Bronchial epithelial cell (primary cell): ENCODE measurements at regions not wholly inside any gene's neighbourhood (a gene's known extent, or its start where the extent isn't known, plus 50 kb on each side); places are given as distances from the start of the nearest gene placed in this dataset.

Experiments
- DNase-seq: peaks from one replicate; pipeline ENCODE4 v3.0.0-alpha.2; 2010; ENCODE audit warnings: low read depth
- FAIRE-seq: peaks from 2 replicates; lab custom pipeline; 2011; peaks lifted over from hg19 to GRCh38; lab: Jason Lieb, UNC
- H3K27me3 ChIP-seq: 2 replicates; pipeline ENCODE4 v1.5.1; 2011; ENCODE audit warnings: low read length; ENCODE audit not compliant: control insufficient read depth, insufficient read depth
- H3K36me3 ChIP-seq: 2 replicates; pipeline ENCODE4 v1.5.1; 2011; ENCODE audit warnings: low read length; ENCODE audit not compliant: control insufficient read depth, insufficient read depth
- H3K4me3 ChIP-seq: 2 replicates; pipeline ENCODE4 v1.5.1; 2011; ENCODE audit warnings: mild to moderate bottlenecking, low read depth, low read length, control low read depth
- TF ChIP-seq, protein P1 (sequence below): IDR thresholded peaks from 2 replicates; pipeline ENCODE4 v1.5.1; 2011; ENCODE audit warnings: mild to moderate bottlenecking, moderate library complexity, low read length, control low read depth, inconsistent platforms; ENCODE audit not compliant: insufficient read depth, severe bottlenecking

DNA sequence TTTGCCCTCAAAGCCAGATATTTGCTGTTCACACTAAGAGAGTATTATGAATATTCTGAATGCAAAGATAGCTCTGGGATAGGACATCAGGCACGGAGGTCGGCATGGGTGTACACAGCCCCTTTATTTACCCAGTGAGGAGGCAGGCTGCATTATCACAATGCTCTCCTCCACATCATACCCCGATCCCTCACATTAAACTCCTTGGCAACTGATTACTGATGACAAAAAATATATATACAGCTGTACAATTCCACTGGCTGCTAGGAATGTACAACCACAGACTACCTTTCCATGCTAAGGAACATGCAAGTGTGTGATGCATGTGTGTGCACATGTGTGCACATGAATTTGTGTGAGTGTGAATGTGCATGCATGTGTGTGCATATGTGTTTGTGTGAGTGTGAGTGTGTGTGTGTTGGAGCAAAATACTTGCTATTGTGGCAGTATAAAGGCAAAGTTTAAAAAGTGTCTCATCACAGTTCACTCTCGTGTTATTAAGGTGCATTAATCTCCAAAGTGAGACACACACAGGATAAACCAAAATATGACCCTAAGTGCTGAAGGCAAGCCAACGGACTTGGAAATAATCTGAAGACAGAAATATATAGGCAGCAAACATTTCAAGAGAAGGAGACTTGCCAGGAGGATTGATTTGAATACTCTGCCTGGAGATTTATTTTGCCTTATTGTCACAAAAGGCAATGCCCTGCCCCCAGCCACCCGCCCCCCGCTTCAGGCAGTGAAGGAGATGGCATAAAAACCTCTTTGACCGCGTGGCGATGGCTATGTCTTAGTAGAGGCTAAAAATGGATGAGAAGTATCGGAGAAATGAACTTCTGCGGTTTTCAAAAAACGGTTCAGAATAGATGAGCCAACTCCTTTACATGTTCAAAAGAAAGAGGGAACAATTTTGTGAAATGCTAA lies 274.8 kb downstream of the TSHZ3 start:
- no peak for FAIRE-seq

DNA sequence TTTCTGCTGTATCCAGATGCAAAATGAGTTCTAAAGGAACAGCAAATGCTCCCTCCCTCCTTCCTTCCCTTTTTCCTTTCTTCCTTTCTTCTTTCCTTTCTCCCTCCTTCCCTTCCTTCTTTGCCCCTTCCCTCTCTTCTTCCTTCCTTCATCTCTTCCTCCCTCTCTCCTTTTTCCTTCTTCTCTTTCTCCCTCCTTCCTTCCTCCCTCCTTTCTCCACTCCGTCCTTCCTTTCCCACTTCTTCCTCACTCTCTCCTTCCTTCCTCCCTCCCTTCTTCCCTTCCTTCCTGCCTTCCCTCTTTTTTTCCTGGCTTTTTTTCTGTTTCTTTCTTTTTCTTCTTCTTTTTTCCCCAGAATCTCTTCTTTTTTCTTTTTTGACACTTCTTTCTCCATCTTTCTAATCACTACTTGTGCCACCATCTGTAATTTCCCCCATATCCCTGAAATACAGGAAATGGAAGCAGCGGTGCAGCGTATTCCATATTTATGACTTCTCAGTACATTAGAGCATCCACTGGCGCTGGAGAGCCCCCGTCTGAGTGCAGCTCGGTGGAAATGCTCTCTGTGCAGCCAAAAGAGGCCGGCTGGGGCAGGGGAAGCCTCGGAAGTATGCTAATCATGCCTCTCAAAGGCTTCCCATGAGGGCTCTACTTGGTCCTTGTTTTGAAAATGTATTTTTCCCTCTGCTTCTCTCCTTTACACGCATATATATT lies 275.6 kb downstream of the TSHZ3 start:
- TF ChIP-seq, protein P1, sequence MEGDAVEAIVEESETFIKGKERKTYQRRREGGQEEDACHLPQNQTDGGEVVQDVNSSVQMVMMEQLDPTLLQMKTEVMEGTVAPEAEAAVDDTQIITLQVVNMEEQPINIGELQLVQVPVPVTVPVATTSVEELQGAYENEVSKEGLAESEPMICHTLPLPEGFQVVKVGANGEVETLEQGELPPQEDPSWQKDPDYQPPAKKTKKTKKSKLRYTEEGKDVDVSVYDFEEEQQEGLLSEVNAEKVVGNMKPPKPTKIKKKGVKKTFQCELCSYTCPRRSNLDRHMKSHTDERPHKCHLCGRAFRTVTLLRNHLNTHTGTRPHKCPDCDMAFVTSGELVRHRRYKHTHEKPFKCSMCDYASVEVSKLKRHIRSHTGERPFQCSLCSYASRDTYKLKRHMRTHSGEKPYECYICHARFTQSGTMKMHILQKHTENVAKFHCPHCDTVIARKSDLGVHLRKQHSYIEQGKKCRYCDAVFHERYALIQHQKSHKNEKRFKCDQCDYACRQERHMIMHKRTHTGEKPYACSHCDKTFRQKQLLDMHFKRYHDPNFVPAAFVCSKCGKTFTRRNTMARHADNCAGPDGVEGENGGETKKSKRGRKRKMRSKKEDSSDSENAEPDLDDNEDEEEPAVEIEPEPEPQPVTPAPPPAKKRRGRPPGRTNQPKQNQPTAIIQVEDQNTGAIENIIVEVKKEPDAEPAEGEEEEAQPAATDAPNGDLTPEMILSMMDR: no peak
- Histone ChIP-seq H3K4me3 (no peak overlapping the region), H3K27me3 (no peaks in the 10 kb centered on the region), H3K36me3 (no peaks in the 10 kb centered on the region)
- FAIRE-seq (no peak), DNase-seq (no peak)

More for the DNA sequence above, 274.8 kb downstream of the TSHZ3 start:
- Histone ChIP-seq H3K27me3 (no peaks in the 10 kb centered on the region), H3K4me3 (no peak overlapping the region), H3K36me3 (no peaks in the 10 kb centered on the region)
- TF ChIP-seq, protein P1: no peak
- no peak for DNase-seq

DNA sequence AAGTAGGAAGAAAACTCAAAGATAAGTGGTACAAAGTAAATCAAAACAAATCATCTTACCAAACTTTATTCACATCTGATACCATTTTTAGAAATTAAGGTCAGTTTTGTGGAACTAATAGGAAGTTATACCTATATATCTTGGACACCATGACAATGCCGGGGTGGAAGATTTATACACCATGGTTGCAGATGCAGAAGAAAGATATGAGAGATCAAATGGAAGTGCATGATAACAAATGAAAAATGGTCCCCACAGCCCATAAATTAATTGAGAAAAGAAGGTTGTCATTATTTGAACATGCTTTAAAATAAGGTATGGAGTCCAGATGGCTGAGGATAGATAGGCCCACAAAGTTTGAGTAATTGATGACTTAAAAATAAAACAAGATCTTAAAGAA lies 276.8 kb downstream of the TSHZ3 start:
- TF ChIP-seq, protein P1: no peak
- no peak for FAIRE-seq

DNA sequence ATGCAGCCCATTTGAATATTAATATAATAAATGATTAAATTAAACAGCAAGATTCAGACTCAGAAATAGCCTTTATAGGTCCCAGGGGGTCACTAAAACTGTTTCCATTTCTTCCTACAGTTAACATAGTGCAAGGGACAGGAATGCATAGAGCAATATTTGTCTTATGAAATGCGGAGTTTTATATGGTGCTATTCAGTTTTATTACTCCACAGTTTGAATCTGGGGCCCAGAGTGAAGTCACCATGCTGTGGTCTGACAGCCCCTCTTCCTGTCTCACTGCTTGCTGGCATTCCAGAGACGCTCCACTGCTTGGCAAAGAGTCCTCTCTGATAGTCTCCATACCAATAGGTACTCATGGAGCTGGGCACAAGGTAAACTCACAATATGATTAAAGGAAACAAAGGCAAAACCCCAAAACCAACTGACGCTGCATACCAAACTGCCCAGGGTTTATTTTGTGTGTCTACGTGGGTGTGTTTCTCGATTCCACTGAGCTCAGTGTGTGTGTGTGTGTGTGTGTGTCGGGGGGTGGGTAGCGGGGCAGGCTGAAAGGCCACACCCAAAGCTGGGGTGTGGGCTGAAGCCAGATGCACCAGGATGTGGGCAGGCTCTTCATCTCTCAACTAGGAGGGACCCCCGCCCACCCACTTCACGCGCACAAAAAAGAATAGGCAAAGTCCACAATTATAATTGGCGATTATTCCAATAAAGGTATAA lies 277.9 kb downstream of the TSHZ3 start:
- TF ChIP-seq, protein P1: no peak
- DNase-seq: no peak
- FAIRE-seq: no peak

More for the DNA sequence above, 276.8 kb downstream of the TSHZ3 start:
- Histone ChIP-seq H3K36me3 (no peaks in the 10 kb centered on the region), H3K27me3 (no peaks in the 10 kb centered on the region), H3K4me3 (no peak overlapping the region)
- DNase-seq: no peak

GRCh38 chr19:31070146-31071065 lies 278.8 kb downstream of the TSHZ3 start:
- DNase-seq (no peak), FAIRE-seq (no peak)
- H3K36me3 ChIP-seq: no peaks in the 10 kb centered on the region

More for the DNA sequence above, 277.9 kb downstream of the TSHZ3 start:
- Histone ChIP-seq H3K36me3 (no peaks in the 10 kb centered on the region), H3K4me3 (no peak overlapping the region), H3K27me3 (no peaks in the 10 kb centered on the region)

More at GRCh38 chr19:31070146-31071065, 278.8 kb downstream of the TSHZ3 start:
- Histone ChIP-seq H3K4me3 (no peak overlapping the region), H3K27me3 (no peaks in the 10 kb centered on the region)
- TF ChIP-seq, protein P1: no peak
